GM12864 (cell line): ENCODE measurements at regions not wholly inside any gene's neighbourhood (a gene's known extent, or its start where the extent isn't known, plus 50 kb on each side); places are given as distances from the start of the nearest gene placed in this dataset.

Experiments
- DNase-seq: peaks from one replicate; pipeline ENCODE4 v3.0.0-alpha.2; 2011; ENCODE audit warnings: low read depth
- H3K4me3 ChIP-seq: 2 replicates; pipeline ENCODE4 v1.5.1; 2011; ENCODE audit warnings: mild to moderate bottlenecking, low read depth, low read length, control low read depth
- TF ChIP-seq, protein P1 (sequence below): IDR thresholded peaks from 2 replicates; pipeline ENCODE4 v1.5.1; 2011; ENCODE audit warnings: low read depth, mild to moderate bottlenecking, moderate library complexity, low read length, control low read depth, inconsistent platforms; ENCODE audit errors: missing control alignments

DNA sequence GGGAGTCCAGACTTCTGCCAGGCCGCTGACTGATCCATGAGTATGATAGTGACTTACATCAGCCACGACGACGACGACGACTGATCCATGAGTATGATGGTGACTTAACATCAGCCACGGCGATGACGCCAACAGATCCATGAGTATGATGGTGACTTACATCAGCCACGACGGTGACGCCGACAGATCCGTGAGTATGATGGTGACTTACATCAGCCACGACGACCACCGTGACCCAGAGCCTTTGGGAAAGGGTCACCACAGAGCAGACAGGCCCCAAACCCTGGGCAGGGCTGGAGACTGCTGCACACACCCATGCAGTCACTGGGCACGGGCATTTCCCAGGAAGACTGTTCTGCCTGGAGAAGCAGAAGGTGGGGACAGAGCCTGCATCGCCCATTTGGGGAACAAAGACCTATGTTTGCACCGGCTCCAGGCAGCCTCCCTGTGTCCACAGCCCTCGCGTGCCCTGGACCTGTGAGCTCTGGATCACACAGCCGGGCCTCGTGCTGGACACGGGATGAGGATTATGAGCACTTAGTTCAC lies 130.9 kb upstream of the SPACA7 start:
- DNase-seq = no peak
- TF ChIP-seq, protein P1, sequence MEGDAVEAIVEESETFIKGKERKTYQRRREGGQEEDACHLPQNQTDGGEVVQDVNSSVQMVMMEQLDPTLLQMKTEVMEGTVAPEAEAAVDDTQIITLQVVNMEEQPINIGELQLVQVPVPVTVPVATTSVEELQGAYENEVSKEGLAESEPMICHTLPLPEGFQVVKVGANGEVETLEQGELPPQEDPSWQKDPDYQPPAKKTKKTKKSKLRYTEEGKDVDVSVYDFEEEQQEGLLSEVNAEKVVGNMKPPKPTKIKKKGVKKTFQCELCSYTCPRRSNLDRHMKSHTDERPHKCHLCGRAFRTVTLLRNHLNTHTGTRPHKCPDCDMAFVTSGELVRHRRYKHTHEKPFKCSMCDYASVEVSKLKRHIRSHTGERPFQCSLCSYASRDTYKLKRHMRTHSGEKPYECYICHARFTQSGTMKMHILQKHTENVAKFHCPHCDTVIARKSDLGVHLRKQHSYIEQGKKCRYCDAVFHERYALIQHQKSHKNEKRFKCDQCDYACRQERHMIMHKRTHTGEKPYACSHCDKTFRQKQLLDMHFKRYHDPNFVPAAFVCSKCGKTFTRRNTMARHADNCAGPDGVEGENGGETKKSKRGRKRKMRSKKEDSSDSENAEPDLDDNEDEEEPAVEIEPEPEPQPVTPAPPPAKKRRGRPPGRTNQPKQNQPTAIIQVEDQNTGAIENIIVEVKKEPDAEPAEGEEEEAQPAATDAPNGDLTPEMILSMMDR = no peak
- no peak overlapping the region for H3K4me3 ChIP-seq

DNA sequence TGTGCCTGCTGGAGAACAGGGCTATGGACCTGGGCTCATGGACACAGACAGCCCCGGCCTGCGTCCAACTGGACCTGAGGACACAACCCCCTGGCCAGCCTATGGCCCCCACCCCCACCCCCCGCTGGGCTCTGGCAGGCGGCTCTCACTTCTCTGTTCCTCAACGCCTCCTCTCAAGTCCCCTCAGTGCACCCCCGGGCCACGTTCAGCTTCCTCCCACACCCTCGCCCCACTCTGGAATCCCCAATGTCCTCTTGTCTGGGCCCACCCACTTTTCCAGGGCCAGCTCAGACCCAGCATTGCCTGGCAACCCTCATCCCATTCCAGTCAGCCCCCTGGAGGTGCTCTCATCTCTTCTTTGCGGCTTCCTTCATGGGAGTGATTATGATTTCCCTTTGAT lies 130.2 kb upstream of the SPACA7 start:
- H3K4me3 ChIP-seq = no peak overlapping the region
- TF ChIP-seq, protein P1 = no peak
- DNase-seq = no peak

DNA sequence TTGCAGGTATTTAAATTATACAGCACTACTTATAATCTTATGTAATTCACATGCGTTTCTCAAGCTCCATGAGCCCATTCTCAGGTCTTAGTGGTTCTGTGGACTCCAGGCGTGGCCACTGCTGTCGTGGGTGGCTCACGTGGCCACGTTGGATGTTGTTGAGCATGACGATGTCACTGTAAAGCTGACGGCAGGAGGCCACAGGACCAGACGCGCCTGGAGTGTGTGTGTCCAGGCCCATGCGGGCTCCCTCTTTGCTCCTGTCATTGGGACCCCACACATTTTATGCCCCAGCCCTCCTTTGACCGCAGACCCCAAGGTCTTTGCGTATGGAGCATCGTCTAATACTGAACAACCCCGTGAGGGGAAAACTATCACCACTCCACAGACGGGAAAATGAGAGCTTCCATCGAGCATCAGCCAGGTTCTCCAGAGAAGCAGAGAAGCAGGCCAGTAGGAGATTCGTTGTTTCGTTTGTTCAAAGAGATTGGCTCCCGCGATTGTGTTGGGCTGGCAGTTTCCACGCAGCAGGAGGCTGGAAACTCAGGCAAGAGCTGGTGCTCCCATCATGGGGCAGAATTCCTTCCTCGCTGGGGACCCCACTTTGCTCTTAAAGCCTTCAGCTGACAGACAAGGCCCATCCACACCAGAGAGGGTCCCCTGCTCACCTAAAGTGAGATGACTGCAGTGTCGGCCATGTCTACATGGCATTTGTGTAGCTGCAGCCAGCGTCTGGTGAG lies 129.3 kb upstream of the SPACA7 start:
- no peak overlapping the region for H3K4me3 ChIP-seq
- TF ChIP-seq, protein P1 = no peak
- DNase-seq = no peak

DNA sequence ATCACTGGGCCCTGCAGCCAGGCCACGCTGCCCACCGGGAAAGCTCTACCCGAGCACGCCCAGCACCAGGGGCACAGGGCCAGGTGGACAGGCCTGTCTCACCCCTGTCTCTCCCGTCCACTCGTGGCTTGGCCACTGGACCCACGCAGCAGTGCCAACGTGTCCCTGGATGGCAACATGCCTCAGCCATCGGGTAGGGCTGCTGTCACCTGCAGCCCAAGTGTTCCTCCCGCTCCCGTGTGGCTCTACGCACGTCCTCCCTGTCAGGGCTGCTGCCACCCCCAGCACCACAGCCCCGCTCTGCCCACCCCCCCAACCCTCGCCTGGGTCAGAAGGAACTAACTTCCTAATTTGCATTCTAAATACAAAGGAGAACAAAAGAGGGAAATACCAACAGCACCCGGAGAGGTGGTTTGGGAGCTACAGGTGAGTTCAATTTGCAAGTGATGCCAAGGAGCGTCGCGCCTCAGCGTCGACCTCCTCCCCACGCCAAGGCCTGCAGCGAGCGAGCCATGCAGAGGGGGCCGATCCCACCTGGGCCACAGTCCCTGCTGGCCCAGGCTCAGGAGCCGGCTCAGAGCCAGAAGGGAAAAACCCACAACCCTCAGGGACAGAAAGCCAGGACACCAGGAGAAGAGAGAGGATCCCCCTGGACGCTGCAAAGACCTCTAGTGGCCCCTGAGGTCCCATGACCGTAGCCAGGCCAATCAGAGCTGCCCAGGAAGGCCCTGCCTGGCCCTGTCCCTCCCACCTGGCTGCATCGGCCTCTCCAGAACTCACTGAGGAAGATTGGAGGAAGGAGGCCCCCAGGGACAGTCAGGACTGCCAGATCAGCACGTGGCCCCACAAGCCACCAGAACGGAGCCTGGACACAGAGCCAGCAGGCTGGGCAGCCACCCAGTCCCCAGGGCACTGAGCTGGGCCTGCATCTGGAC lies 128.4 kb upstream of the SPACA7 start:
- DNase-seq = no peak
- no peak overlapping the region for H3K4me3 ChIP-seq
- TF ChIP-seq, protein P1 = no peak

DNA sequence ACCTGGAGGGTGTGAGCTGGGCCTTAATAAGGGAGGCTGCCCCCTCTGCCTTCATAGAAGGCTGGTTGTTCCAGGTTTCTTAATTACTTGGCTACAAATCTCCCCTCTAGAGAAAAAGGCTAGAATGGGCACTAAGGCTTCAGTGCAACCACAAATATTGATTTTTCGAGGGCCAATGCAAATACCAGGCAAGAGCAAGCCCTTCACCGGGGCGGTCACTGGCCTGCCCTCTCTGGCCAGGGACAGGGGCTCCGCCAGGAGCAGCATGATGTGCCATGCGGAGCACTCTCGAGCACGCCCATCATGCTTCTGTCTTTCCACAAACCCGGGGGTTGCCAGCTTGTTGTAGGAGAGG lies 127.8 kb upstream of the SPACA7 start:
- DNase-seq = no peak
- H3K4me3 ChIP-seq = no peak overlapping the region
- TF ChIP-seq, protein P1 = no peak

DNA sequence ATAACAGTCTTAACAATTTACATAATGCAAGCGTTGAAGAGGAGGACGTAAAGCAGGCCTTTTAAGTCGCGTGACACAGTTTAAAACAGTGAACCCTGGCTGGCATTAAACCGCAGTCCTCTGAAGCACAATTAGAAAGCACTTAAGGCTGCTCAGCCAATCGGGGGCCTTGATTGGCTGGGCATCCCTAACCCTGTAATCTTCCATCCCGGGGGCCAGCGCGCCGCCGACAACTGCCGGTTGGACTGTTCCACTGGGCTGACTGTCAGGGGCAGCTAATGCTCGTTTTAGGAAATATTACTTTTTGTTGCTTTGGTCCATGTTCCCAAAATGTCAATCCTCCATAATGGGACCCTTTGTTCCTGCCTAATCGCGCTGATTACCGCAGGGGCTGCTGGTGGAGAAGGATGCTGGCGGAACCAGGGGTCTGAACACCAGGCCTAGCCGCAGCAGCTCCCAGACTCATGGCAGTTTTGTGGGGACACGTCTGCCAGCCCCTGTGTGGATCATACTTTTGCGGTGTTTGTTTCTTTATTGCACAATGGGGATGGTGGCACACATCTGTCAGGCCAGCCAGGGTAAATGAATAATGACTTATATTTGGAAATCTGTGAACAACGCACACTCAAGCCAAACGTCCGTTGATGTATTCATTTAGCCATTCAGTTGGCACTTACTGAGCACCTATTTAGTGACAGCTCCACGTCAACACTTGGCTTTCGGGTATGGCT lies 127.1 kb upstream of the SPACA7 start:
- TF ChIP-seq, protein P1 = no peak
- no peak for DNase-seq
- H3K4me3 ChIP-seq = no peak overlapping the region
